H9 (cell line): ENCODE measurements at regions not wholly inside any gene's neighbourhood (a gene's known extent, or its start where the extent isn't known, plus 50 kb on each side); places are given as distances from the start of the nearest gene placed in this dataset.

ENCODE experiments used
- DNase-seq: peaks from one replicate; pipeline ENCODE4 v3.0.0-alpha.2; 2017
- H2AFZ ChIP-seq: one replicate; pipeline ENCODE4 v1.6.1; 2013; ENCODE audit warnings: mild to moderate bottlenecking, low read length, control low read depth, moderate library complexity
- H2AK5ac ChIP-seq: 2 replicates; pipeline ENCODE4 v1.6.1; 2013; ENCODE audit warnings: low read length, control low read depth, mixed read lengths; ENCODE audit not compliant: insufficient read length
- H2BK120ac ChIP-seq: one replicate; pipeline ENCODE4 v1.6.1; 2013; ENCODE audit warnings: low read depth, mild to moderate bottlenecking, low read length, control low read depth, inconsistent platforms; ENCODE audit not compliant: poor library complexity, severe bottlenecking
- H2BK12ac ChIP-seq: 2 replicates; pipeline ENCODE4 v1.6.1; 2013; ENCODE audit warnings: low read length, control low read depth, mixed read lengths, low read depth; ENCODE audit not compliant: insufficient read length
- H2BK15ac ChIP-seq: 2 replicates; pipeline ENCODE4 v1.6.1; 2013; ENCODE audit warnings: low read depth, low read length, control low read depth
- H2BK20ac ChIP-seq: one replicate; pipeline ENCODE4 v1.6.1; 2013; ENCODE audit warnings: low read depth, mild to moderate bottlenecking, low read length, control low read depth, inconsistent platforms; ENCODE audit not compliant: poor library complexity, severe bottlenecking
- H2BK5ac ChIP-seq: 2 replicates; pipeline ENCODE4 v1.6.1; 2013; ENCODE audit warnings: low read length, control low read depth, mixed read lengths; ENCODE audit not compliant: insufficient read length
- H3K14ac ChIP-seq: 2 replicates; pipeline ENCODE4 v1.6.1; 2013; ENCODE audit warnings: low read length, control low read depth; ENCODE audit not compliant: insufficient read depth
- H3K18ac ChIP-seq: 2 replicates; pipeline ENCODE4 v1.6.1; 2013; ENCODE audit warnings: low read depth, mild to moderate bottlenecking, mixed read lengths, low read length, control low read depth; ENCODE audit not compliant: insufficient read length
- H3K23ac ChIP-seq: 2 replicates; pipeline ENCODE4 v1.6.1; 2013; ENCODE audit warnings: low read length, control low read depth, mixed read lengths, low read depth; ENCODE audit not compliant: insufficient read length
- H3K23me2 ChIP-seq: 2 replicates; pipeline ENCODE4 v1.6.1; 2013; ENCODE audit warnings: low read depth, mild to moderate bottlenecking, mixed read lengths, low read length, control low read depth; ENCODE audit not compliant: insufficient read length, poor library complexity, severe bottlenecking
- H3K27ac ChIP-seq: 2 replicates; pipeline ENCODE4 v1.5.1; 2013; ENCODE audit warnings: low read length, control low read depth, mixed read lengths, low read depth; ENCODE audit not compliant: insufficient read length
- H3K27me3 ChIP-seq: 2 replicates; pipeline ENCODE4 v1.6.1; 2013; ENCODE audit warnings: low read length, control low read depth, inconsistent platforms; ENCODE audit not compliant: insufficient read depth
- H3K4ac ChIP-seq: 2 replicates; pipeline ENCODE4 v1.6.1; 2013; ENCODE audit warnings: low read depth, mild to moderate bottlenecking, control low read depth, inconsistent platforms, low read length, moderate library complexity
- H3K4me1 ChIP-seq: 2 replicates; pipeline ENCODE4 v1.6.1; 2013; ENCODE audit warnings: low read length, control low read depth, inconsistent platforms; ENCODE audit not compliant: insufficient read depth
- H3K4me2 ChIP-seq: 2 replicates; pipeline ENCODE4 v1.6.1; 2013; ENCODE audit warnings: low read length, control low read depth, mixed read lengths; ENCODE audit not compliant: insufficient read length, insufficient read depth
- H3K56ac ChIP-seq: 2 replicates; pipeline ENCODE4 v1.6.1; 2013; ENCODE audit warnings: low read depth, mild to moderate bottlenecking, mixed read lengths, low read length, control low read depth; ENCODE audit not compliant: insufficient read length
- H3K79me1 ChIP-seq: 2 replicates; pipeline ENCODE4 v1.6.1; 2013; ENCODE audit warnings: low read depth, mild to moderate bottlenecking, moderate library complexity, low read length, control low read depth, inconsistent platforms; ENCODE audit not compliant: insufficient read depth, poor library complexity, severe bottlenecking
- H3K79me2 ChIP-seq: 2 replicates; pipeline ENCODE4 v1.6.1; 2013; ENCODE audit warnings: low read length, control low read depth, inconsistent platforms; ENCODE audit not compliant: insufficient read depth
- H3K9ac ChIP-seq: 2 replicates; pipeline ENCODE4 v1.6.1; 2013; ENCODE audit warnings: low read length, control low read depth, mixed read lengths; ENCODE audit not compliant: insufficient read length; ENCODE audit errors: extremely low read depth
- H3K9me3 ChIP-seq: one replicate; pipeline ENCODE4 v1.6.1; 2013; ENCODE audit warnings: low read depth, low read length, inconsistent platforms; ENCODE audit not compliant: control insufficient read depth
- H3T11ph ChIP-seq: one replicate; pipeline ENCODE4 v1.6.1; 2013; ENCODE audit warnings: mild to moderate bottlenecking, low read length, control low read depth, inconsistent platforms
- H4K20me1 ChIP-seq: one replicate; pipeline ENCODE4 v1.6.1; 2013; ENCODE audit not compliant: control insufficient read depth, insufficient read length, insufficient read depth
- H4K5ac ChIP-seq: 2 replicates; pipeline ENCODE4 v1.6.1; 2013; ENCODE audit warnings: low read depth, mild to moderate bottlenecking, mixed read lengths, low read length, control low read depth; ENCODE audit not compliant: insufficient read length
- H4K8ac ChIP-seq: replicated peaks from 2 replicates; pipeline ENCODE4 v1.6.1; 2013; ENCODE audit warnings: low read length, control low read depth, mixed read lengths, low read depth; ENCODE audit not compliant: insufficient read length
- H4K91ac ChIP-seq: 2 replicates; pipeline ENCODE4 v1.6.1; 2013; ENCODE audit warnings: low read depth, mild to moderate bottlenecking, moderate library complexity, mixed read lengths, low read length, control low read depth; ENCODE audit not compliant: insufficient read length
- H3K27ac Mint-ChIP-seq, 3 experiments: 2 replicates in 2 of 3; 3 replicates in 1 of 3; pipeline ENCODE4 v1.8.0; 2020 to 2021; ENCODE audit warnings: mixed read lengths in 3 of 3, mild to moderate bottlenecking in 1 of 3, moderate library complexity in 1 of 3
- H3K27me3 Mint-ChIP-seq: 2 replicates; pipeline ENCODE4 v1.8.0; 2021; ENCODE audit warnings: low read depth, mild to moderate bottlenecking, moderate library complexity, mixed read lengths
- H3K36me3 Mint-ChIP-seq, 3 experiments: 2 replicates in 2 of 3; 3 replicates in 1 of 3; pipeline ENCODE4 v1.8.0; 2020 to 2021; ENCODE audit warnings: low read depth in 3 of 3, mixed read lengths in 3 of 3; ENCODE audit not compliant: insufficient read depth in 1 of 3
- H3K4me1 Mint-ChIP-seq, 2 experiments: 2 replicates each; pipeline ENCODE4 v1.8.0; 2020; ENCODE audit warnings: mixed read lengths in 2 of 2
- H3K4me3 Mint-ChIP-seq, 2 experiments: 2 replicates in 1 of 2; 3 replicates in 1 of 2; pipeline ENCODE4 v1.8.0; 2020 to 2021; ENCODE audit warnings: mild to moderate bottlenecking in 2 of 2, mixed read lengths in 2 of 2, moderate library complexity in 1 of 2
- H3K9me3 Mint-ChIP-seq, 2 experiments: 2 replicates in 1 of 2; 3 replicates in 1 of 2; pipeline ENCODE4 v1.8.0; 2020; ENCODE audit warnings: mild to moderate bottlenecking in 2 of 2, mixed read lengths in 2 of 2, moderate library complexity in 1 of 2
- WGBS: extraction: QIAGEN DNeasy Blood & Tissue Kit; methylation state at CpG from one replicate; pipeline ENCODE4 v1.1.7; 2013; ENCODE audit warnings: missing lambda C conversion rate, low lambda C conversion rate, mixed read lengths; ENCODE audit not compliant: insufficient read length; ENCODE audit errors: extremely low coverage; 5-methylcytosine and 5-hydroxymethylcytosine counted together
- TF ChIP-seq, protein P1 (sequence below): fragments of 200-600 bp; sonication (generic); conservative IDR thresholded peaks from 3 replicates; pipeline ENCODE4 v1.8.0; 2021; ENCODE audit warnings: antibody characterized with exemption, mild to moderate bottlenecking

GRCh38 chr4:138959097-138959815 is 56.3 kb upstream of the NOCT start:
- Histone ChIP-seq H4K20me1 (no peaks in the 10 kb centered on the region), H3T11ph (no peak overlapping the region), H3K4me2 (no peak overlapping the region), H3K9me3 (no peaks in the 10 kb centered on the region), H3K4ac (no peak overlapping the region), H2BK12ac (no peak overlapping the region), H3K9ac (no peak overlapping the region), H3K4me1 (peaks cover 3% of the 10 kb centered on the region; the same call in 1 of the 2 replicates), H2BK15ac (no peak overlapping the region), H3K56ac (no peak overlapping the region), H3K27ac (no peak overlapping the region), H3K14ac (no peak overlapping the region), H3K18ac (no peak overlapping the region), H2BK120ac (no peak overlapping the region), H3K79me1 (no peaks in the 10 kb centered on the region), H3K79me2 (no peaks in the 10 kb centered on the region), H2BK5ac (no peak overlapping the region), H4K8ac (no peak overlapping the region), H3K23ac (no peak overlapping the region), H2AFZ (no peak overlapping the region), H3K27me3 (no peaks in the 10 kb centered on the region; the same call in 1 of the 2 replicates), H2AK5ac (no peak overlapping the region), H4K5ac (no peak overlapping the region), H2BK20ac (no peak overlapping the region), H3K23me2 (no peaks in the 10 kb centered on the region), H4K91ac (no peak overlapping the region)
- TF ChIP-seq, protein P1, sequence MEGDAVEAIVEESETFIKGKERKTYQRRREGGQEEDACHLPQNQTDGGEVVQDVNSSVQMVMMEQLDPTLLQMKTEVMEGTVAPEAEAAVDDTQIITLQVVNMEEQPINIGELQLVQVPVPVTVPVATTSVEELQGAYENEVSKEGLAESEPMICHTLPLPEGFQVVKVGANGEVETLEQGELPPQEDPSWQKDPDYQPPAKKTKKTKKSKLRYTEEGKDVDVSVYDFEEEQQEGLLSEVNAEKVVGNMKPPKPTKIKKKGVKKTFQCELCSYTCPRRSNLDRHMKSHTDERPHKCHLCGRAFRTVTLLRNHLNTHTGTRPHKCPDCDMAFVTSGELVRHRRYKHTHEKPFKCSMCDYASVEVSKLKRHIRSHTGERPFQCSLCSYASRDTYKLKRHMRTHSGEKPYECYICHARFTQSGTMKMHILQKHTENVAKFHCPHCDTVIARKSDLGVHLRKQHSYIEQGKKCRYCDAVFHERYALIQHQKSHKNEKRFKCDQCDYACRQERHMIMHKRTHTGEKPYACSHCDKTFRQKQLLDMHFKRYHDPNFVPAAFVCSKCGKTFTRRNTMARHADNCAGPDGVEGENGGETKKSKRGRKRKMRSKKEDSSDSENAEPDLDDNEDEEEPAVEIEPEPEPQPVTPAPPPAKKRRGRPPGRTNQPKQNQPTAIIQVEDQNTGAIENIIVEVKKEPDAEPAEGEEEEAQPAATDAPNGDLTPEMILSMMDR, result no peak
- H3K27ac Mint-ChIP-seq, result no peak overlapping the region
- no CpG with 5 or more reads among the region's 5 CpGs for WGBS
- no peak for DNase-seq
- no peaks in the 10 kb centered on the region for H3K36me3 Mint-ChIP-seq
- no peak overlapping the region for H3K4me3 Mint-ChIP-seq
- H3K27me3 Mint-ChIP-seq, result no peaks in the 10 kb centered on the region
- H3K4me1 Mint-ChIP-seq, result peaks cover 5 to 9% of the 10 kb centered on the region in 2 experiments
- H3K9me3 Mint-ChIP-seq, result no peaks in the 10 kb centered on the region
